GM18502 (cell line): ENCODE measurements at regions not wholly inside any gene's neighbourhood (a gene's known extent, or its start where the extent isn't known, plus 50 kb on each side); places are given as distances from the start of the nearest gene placed in this dataset.
A peak's percentile ranks its signal among the peaks of the same experiment; 100 is the strongest.

Experiments used
- ATAC-seq: cut with Tn5 transposase; IDR thresholded peaks from one replicate; pipeline ENCODE4 v1.9.1; 2021; ENCODE audit warnings: mild to moderate bottlenecking; ENCODE audit not compliant: unreplicated experiment, poor library complexity

- no peak for ATAC-seq
Observed at GRCh38 chr4:153075836-153076518, 128.3 kb upstream of the TRIM2 start.

GRCh38 chr4:153076861-153077260 is 127.4 kb upstream of the TRIM2 start:
- ATAC-seq = no peak

- ATAC-seq = no peak
Observed at GRCh38 chr4:153079857-153080391, 124.3 kb upstream of the TRIM2 start.

- no peak for ATAC-seq
Observed at GRCh38 chr4:153081006-153081580, 123.2 kb upstream of the TRIM2 start.

- ATAC-seq = no peak
Observed at GRCh38 chr4:153081693-153082092, 122.5 kb upstream of the TRIM2 start.

- ATAC-seq = no peak
Observed at GRCh38 chr4:153082322-153083301, 121.6 kb upstream of the TRIM2 start.

- ATAC-seq = peak; percentile 80
Observed at GRCh38 chr4:153083447-153083947, 120.7 kb upstream of the TRIM2 start.

GRCh38 chr4:153084224-153084979 is 119.8 kb upstream of the TRIM2 start:
- no peak for ATAC-seq

- ATAC-seq = peak; percentile 73
Observed at GRCh38 chr4:153084980-153085630, 119.1 kb upstream of the TRIM2 start.

- ATAC-seq = no peak
Observed at GRCh38 chr4:153087671-153088194, 116.5 kb upstream of the TRIM2 start.

- ATAC-seq = no peak
Observed at GRCh38 chr4:153089742-153090141, 114.5 kb upstream of the TRIM2 start.

- ATAC-seq = no peak
Observed at GRCh38 chr4:153090181-153090580, 114.1 kb upstream of the TRIM2 start.

- ATAC-seq = no peak
Observed at GRCh38 chr4:153090670-153091385, 113.4 kb upstream of the TRIM2 start.

GRCh38 chr4:153093396-153093795 is 110.8 kb upstream of the TRIM2 start:
- no peak for ATAC-seq

- no peak for ATAC-seq
Observed at GRCh38 chr4:153093802-153094201, 110.4 kb upstream of the TRIM2 start.

- ATAC-seq = no peak
Observed at GRCh38 chr4:153094435-153094834, 109.8 kb upstream of the TRIM2 start.

GRCh38 chr4:153095448-153096204 is 108.6 kb upstream of the TRIM2 start:
- no peak for ATAC-seq

GRCh38 chr4:153096344-153096743 is 107.9 kb upstream of the TRIM2 start:
- ATAC-seq = no peak
